HEK293 (cell line): ENCODE measurements at regions not wholly inside any gene's neighbourhood (a gene's known extent, or its start where the extent isn't known, plus 50 kb on each side); places are given as distances from the start of the nearest gene placed in this dataset.

ENCODE experiments used
- CTCF ChIA-PET: fragments of 350-600 bp; formaldehyde crosslinking; extraction: SDS; loops from one replicate; lab custom pipeline; 2021; ENCODE audit warnings: antibody characterized with exemption; lab: Yijun Ruan, JAX
- POLR2A ChIA-PET: fragments of 300-600 bp; formaldehyde crosslinking; extraction: SDS; loops from one replicate; lab custom pipeline; 2020; ENCODE audit warnings: antibody characterized with exemption, inconsistent platforms; lab: Yijun Ruan, JAX
- H3K27ac ChIP-seq: fragments of 200-500 bp; sonication (Bioruptor generic); 2 replicates; pipeline ENCODE4 v1.5.1; 2014; ENCODE audit warnings: low read depth, low read length, control low read depth, inconsistent platforms; ENCODE audit errors: extremely low read depth
- H3K36me3 ChIP-seq, 2 experiments: fragments of 200-500 bp in 1 of 2; sonication (Bioruptor generic) in 1 of 2; 1 replicate in 1 of 2; 2 replicates in 1 of 2; pipeline ENCODE4 v1.5.1; 2014 to 2017; ENCODE audit warnings: inconsistent platforms in 2 of 2, low read length in 2 of 2; ENCODE audit not compliant: control insufficient read depth in 2 of 2, insufficient read depth in 1 of 2
- H3K4me1 ChIP-seq: fragments of 200-500 bp; sonication (Bioruptor generic); 2 replicates; pipeline ENCODE4 v1.5.1; 2014; ENCODE audit warnings: mild to moderate bottlenecking, low read length, inconsistent platforms; ENCODE audit not compliant: control insufficient read depth, insufficient read depth
- H3K4me3 ChIP-seq: 2 replicates; pipeline ENCODE4 v1.5.1; 2011; ENCODE audit warnings: low read depth, mild to moderate bottlenecking, control low read depth, low read length, moderate library complexity
- H3K9me3 ChIP-seq: fragments of 200-500 bp; sonication (Bioruptor generic); 2 replicates; pipeline ENCODE4 v1.5.1; 2014; ENCODE audit warnings: low read depth, low read length, inconsistent platforms; ENCODE audit not compliant: control insufficient read depth, insufficient read depth
- HOXA7 ChIP-seq: sonication (generic); formaldehyde crosslinking; IDR thresholded peaks from 2 replicates; pipeline ENCODE4 v1.8.1; 2022; ENCODE audit warnings: missing genetic modification reagents, borderline replicate concordance
- REPIN1 ChIP-seq: fragments of 450-650 bp; formaldehyde crosslinking; IDR thresholded peaks from 2 replicates; pipeline ENCODE4 v1.5.1; 2017; ENCODE audit warnings: missing biosample characterization, missing genetic modification characterization, low read depth
- ZNF140 ChIP-seq: fragments of 450-650 bp; formaldehyde crosslinking; IDR thresholded peaks from 2 replicates; pipeline ENCODE4 v1.5.1; 2016; ENCODE audit warnings: missing biosample characterization, missing genetic modification characterization
- ZNF175 ChIP-seq: fragments of 450-650 bp; formaldehyde crosslinking; IDR thresholded peaks from 2 replicates; pipeline ENCODE4 v1.5.1; 2016; ENCODE audit warnings: missing biosample characterization, missing genetic modification characterization
- ZNF292 ChIP-seq: fragments of 450-650 bp; formaldehyde crosslinking; IDR thresholded peaks from 2 replicates; pipeline ENCODE4 v1.5.1; 2016; ENCODE audit warnings: low read depth, missing biosample characterization, missing genetic modification characterization, borderline replicate concordance
- ZNF677 ChIP-seq: fragments of 450-650 bp; IDR thresholded peaks from 2 replicates; pipeline ENCODE4 v1.5.0; 2018; ENCODE audit warnings: missing biosample characterization, mild to moderate bottlenecking, missing genetic modification characterization, moderate library complexity
- ZNF701 ChIP-seq: fragments of 450-650 bp; formaldehyde crosslinking; IDR thresholded peaks from 2 replicates; pipeline ENCODE4 v1.5.1; 2016; ENCODE audit warnings: missing biosample characterization, missing genetic modification characterization
- TF ChIP-seq, protein P1 (sequence below): fragments of 450-650 bp; formaldehyde crosslinking; IDR thresholded peaks from 2 replicates; pipeline ENCODE4; 2016; ENCODE audit warnings: missing biosample characterization, missing genetic modification characterization
- TF ChIP-seq, protein P2 (sequence below): fragments of 450-650 bp; formaldehyde crosslinking; IDR thresholded peaks from 2 replicates; pipeline ENCODE4 v1.5.1; 2016; ENCODE audit warnings: missing biosample characterization, missing genetic modification characterization
- TF ChIP-seq, protein P3 (sequence below): IDR thresholded peaks from 2 replicates; pipeline ENCODE4 v1.6.1; 2011; ENCODE audit warnings: mild to moderate bottlenecking, low read depth, low read length, borderline replicate concordance

DNA sequence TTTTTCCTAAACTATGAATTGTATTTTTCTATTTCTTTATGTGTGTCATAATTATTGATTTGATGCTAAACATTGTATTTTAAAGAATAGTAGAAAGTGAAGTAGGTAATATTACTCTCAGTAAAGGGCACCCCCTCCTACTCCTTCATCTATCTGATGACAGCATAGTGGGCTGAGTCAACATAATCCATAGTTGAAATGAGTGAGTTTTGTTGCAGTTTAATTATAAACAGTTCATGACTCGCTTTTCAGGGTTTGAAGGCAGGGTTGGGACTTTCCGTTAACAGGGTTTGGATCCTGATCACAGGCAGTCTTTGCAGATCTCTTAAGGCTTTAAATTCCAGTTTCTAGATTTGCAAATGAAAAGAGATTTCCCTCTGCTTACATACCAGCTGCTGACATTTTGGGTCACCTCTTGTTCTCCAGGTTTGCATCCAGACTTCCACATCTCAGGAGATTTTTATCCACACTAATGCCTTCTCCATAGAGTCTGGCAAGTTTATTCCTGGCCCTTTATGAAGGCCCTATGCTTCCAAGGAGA is 54.0 kb upstream of the TACR3 start:
- POLR2A ChIA-PET: no interaction called here
- no peaks in the 10 kb centered on the region for H3K9me3 ChIP-seq
- TF ChIP-seq HOXA7 (CRISPR knock-in tag): no peak
- TF ChIP-seq, protein P1, sequence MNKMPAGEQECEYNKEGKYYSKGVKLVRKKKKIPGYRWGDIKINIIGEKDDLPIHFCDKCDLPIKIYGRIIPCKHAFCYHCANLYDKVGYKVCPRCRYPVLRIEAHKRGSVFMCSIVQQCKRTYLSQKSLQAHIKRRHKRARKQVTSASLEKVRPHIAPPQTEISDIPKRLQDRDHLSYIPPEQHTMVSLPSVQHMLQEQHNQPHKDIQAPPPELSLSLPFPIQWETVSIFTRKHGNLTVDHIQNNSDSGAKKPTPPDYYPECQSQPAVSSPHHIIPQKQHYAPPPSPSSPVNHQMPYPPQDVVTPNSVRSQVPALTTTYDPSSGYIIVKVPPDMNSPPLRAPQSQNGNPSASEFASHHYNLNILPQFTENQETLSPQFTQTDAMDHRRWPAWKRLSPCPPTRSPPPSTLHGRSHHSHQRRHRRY (tag by site-specific recombination): no peak
- no peak for TF ChIP-seq ZNF175 (tag by site-specific recombination)
- no peak for TF ChIP-seq ZNF292
- TF ChIP-seq REPIN1 (tag by site-specific recombination): no peak
- TF ChIP-seq ZNF677 (tag by site-specific recombination): no peak
- TF ChIP-seq, protein P2, sequence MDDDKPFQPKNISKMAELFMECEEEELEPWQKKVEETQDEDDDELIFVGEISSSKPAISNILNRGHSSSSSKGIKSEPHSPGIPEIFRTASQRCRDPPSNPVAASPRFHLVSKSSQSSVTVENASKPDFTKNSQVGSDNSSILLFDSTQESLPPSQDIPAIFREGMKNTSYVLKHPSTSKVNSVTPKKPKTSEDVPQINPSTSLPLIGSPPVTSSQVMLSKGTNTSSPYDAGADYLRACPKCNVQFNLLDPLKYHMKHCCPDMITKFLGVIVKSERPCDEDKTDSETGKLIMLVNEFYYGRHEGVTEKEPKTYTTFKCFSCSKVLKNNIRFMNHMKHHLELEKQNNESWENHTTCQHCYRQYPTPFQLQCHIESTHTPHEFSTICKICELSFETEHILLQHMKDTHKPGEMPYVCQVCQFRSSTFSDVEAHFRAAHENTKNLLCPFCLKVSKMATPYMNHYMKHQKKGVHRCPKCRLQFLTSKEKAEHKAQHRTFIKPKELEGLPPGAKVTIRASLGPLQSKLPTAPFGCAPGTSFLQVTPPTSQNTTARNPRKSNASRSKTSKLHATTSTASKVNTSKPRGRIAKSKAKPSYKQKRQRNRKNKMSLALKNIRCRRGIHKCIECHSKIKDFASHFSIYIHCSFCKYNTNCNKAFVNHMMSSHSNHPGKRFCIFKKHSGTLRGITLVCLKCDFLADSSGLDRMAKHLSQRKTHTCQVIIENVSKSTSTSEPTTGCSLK (tag by site-specific recombination): no peak
- TF ChIP-seq, protein P3, sequence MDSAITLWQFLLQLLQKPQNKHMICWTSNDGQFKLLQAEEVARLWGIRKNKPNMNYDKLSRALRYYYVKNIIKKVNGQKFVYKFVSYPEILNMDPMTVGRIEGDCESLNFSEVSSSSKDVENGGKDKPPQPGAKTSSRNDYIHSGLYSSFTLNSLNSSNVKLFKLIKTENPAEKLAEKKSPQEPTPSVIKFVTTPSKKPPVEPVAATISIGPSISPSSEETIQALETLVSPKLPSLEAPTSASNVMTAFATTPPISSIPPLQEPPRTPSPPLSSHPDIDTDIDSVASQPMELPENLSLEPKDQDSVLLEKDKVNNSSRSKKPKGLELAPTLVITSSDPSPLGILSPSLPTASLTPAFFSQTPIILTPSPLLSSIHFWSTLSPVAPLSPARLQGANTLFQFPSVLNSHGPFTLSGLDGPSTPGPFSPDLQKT: no peak
- TF ChIP-seq ZNF140 (tag by site-specific recombination): no peak
- no peak for TF ChIP-seq ZNF701 (tag by site-specific recombination)
- CTCF ChIA-PET: interaction anchor here (1.1 kb wide), 1 partner anchor 12 kb away, joined by 3 read pairs; no protein-coding TSS in a partner anchor
- H3K27ac ChIP-seq: no peak overlapping the region
- no peaks in the 10 kb centered on the region for H3K4me1 ChIP-seq
- H3K36me3 ChIP-seq: no peaks in the 10 kb centered on the region
- no peak overlapping the region for H3K4me3 ChIP-seq
